HL-60 (cell line): ENCODE measurements at regions not wholly inside any gene's neighbourhood (a gene's known extent, or its start where the extent isn't known, plus 50 kb on each side); places are given as distances from the start of the nearest gene placed in this dataset.

Experiments used
- CTCF ChIP-seq: IDR thresholded peaks from one replicate; pipeline ENCODE4 v1.5.1; 2011; ENCODE audit warnings: low read length, control low read depth, inconsistent platforms; ENCODE audit not compliant: insufficient read depth
- GABPA ChIP-seq: IDR thresholded peaks from 2 replicates; pipeline ENCODE4 v1.6.1; 2012; ENCODE audit warnings: low read depth
- POLR2AphosphoS5 ChIP-seq: IDR thresholded peaks from 2 replicates; pipeline ENCODE4 v1.6.1; 2012; ENCODE audit warnings: low read depth
- REST ChIP-seq: IDR thresholded peaks from 2 replicates; pipeline ENCODE4 v1.6.1; 2012; ENCODE audit warnings: low read depth; ENCODE audit not compliant: insufficient replicate concordance
- SPI1 ChIP-seq: IDR thresholded peaks from 2 replicates; pipeline ENCODE4 v1.6.1; 2012; ENCODE audit warnings: low read depth, mild to moderate bottlenecking, borderline replicate concordance

GRCh38 chr9:106677374-106677773 is 185.6 kb upstream of the ZNF462 start:
- TF ChIP-seq CTCF (no peak), POLR2AphosphoS5 (no peak), GABPA (no peak), REST (no peak), SPI1 (no peak)
